ENCODE measurements at regions not wholly inside any gene's neighbourhood (a gene's known extent, or its start where the extent isn't known, plus 50 kb on each side); places are given as distances from the start of the nearest gene placed in this dataset.

GRCh38 chr21:15183813-15184257 is 119.0 kb upstream of the NRIP1 start:
- no peak overlapping the region for H2AFZ ChIP-seq (replicated peaks)
- no peak for DNase-seq (ENCODE audit: low spot score)
- no peaks in the 10 kb centered on the region for H3K9me3 ChIP-seq (ENCODE audit: low read depth)
- Mint-ChIP-seq H3K36me3 (peaks cover 5% of the 10 kb centered on the region), H3K9me3 (peaks cover 14% of the 10 kb centered on the region), H3K4me1 (peaks cover 4% of the 10 kb centered on the region), H3K27ac (no peak overlapping the region), H3K4me3 (no peak overlapping the region), H3K27me3 (ENCODE audit: insufficient read depth, low read depth) (peaks cover 13% of the 10 kb centered on the region)
- no peak overlapping the region for H3K4me3 ChIP-seq
- no peak overlapping the region for H3K27ac ChIP-seq
- H4K20me1 ChIP-seq (ENCODE audit: low read depth) = no peaks in the 10 kb centered on the region
- H3F3A ChIP-seq (ENCODE audit: low read depth) = no peaks in the 10 kb centered on the region
- no peaks in the 10 kb centered on the region for H3K4me1 ChIP-seq
- H3K36me3 ChIP-seq = no peaks in the 10 kb centered on the region
- no peak overlapping the region for H3K9ac ChIP-seq
- no peak overlapping the region for H3K4me2 ChIP-seq
- no peaks in the 10 kb centered on the region for H3K79me2 ChIP-seq (ENCODE audit: low read depth)
- TF ChIP-seq, protein P1, sequence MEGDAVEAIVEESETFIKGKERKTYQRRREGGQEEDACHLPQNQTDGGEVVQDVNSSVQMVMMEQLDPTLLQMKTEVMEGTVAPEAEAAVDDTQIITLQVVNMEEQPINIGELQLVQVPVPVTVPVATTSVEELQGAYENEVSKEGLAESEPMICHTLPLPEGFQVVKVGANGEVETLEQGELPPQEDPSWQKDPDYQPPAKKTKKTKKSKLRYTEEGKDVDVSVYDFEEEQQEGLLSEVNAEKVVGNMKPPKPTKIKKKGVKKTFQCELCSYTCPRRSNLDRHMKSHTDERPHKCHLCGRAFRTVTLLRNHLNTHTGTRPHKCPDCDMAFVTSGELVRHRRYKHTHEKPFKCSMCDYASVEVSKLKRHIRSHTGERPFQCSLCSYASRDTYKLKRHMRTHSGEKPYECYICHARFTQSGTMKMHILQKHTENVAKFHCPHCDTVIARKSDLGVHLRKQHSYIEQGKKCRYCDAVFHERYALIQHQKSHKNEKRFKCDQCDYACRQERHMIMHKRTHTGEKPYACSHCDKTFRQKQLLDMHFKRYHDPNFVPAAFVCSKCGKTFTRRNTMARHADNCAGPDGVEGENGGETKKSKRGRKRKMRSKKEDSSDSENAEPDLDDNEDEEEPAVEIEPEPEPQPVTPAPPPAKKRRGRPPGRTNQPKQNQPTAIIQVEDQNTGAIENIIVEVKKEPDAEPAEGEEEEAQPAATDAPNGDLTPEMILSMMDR (IDR thresholded peaks at IDR 0.05) = no peak
- TF ChIP-seq EZH2 (IDR thresholded peaks at IDR 0.05) (no peak), EZH2phosphoT487 (IDR thresholded peaks at IDR 0.05) (no peak)
- H3K27me3 ChIP-seq = no peaks in the 10 kb centered on the region

GRCh38 chr21:15190412-15190811 is 125.6 kb upstream of the NRIP1 start:
- no peak overlapping the region for H3K27ac Mint-ChIP-seq
- Histone ChIP-seq H3K9ac (no peak overlapping the region), H3K79me2 (ENCODE audit: low read depth) (no peaks in the 10 kb centered on the region), H3K4me2 (no peak overlapping the region), H3K27ac (no peak overlapping the region), H2AFZ (replicated peaks) (no peak overlapping the region), H3K9me3 (ENCODE audit: low read depth) (no peaks in the 10 kb centered on the region), H4K20me1 (ENCODE audit: low read depth) (no peaks in the 10 kb centered on the region), H3K4me1 (no peaks in the 10 kb centered on the region), H3K36me3 (no peaks in the 10 kb centered on the region), H3F3A (ENCODE audit: low read depth) (no peaks in the 10 kb centered on the region), H3K27me3 (no peaks in the 10 kb centered on the region), H3K4me3 (no peak overlapping the region)
- no peak for DNase-seq (ENCODE audit: low spot score)
- H3K36me3 Mint-ChIP-seq = peaks cover 6% of the 10 kb centered on the region
- peaks cover 12% of the 10 kb centered on the region for H3K4me1 Mint-ChIP-seq
- peaks cover 13% of the 10 kb centered on the region for H3K9me3 Mint-ChIP-seq
- H3K27me3 Mint-ChIP-seq (ENCODE audit: insufficient read depth, low read depth) = peaks cover 13% of the 10 kb centered on the region
- no peak overlapping the region for H3K4me3 Mint-ChIP-seq
- TF ChIP-seq EZH2phosphoT487 (IDR thresholded peaks at IDR 0.05) (no peak), EZH2 (IDR thresholded peaks at IDR 0.05) (no peak)
- TF ChIP-seq, protein P1 (IDR thresholded peaks at IDR 0.05) = no peak

DNA sequence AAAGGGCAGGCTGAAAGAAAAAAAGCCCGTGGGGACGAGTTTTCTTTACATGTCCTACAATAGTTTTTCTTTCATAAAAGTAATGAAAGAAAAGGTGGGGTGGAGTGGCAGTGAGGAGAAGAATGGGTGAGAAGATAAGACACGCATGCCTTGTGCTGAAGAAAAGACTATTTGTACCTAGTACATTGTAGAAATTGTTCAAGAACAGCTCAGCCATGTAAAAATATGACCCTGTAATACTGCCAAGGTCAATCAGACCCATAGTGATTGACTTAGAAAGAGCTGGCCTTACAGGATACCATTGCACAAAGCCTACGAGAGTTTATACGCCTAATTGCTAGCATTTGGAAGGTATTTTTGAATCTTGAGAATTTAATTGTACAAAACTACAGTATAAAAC is 126.0 kb upstream of the NRIP1 start:
- Histone ChIP-seq H3F3A (ENCODE audit: low read depth) (no peaks in the 10 kb centered on the region), H3K79me2 (ENCODE audit: low read depth) (no peaks in the 10 kb centered on the region), H3K4me2 (no peak overlapping the region), H3K36me3 (no peaks in the 10 kb centered on the region), H3K27ac (no peak overlapping the region), H3K9me3 (ENCODE audit: low read depth) (no peaks in the 10 kb centered on the region), H2AFZ (replicated peaks) (no peak overlapping the region), H3K9ac (no peak overlapping the region), H4K20me1 (ENCODE audit: low read depth) (no peaks in the 10 kb centered on the region), H3K4me1 (no peaks in the 10 kb centered on the region), H3K27me3 (no peaks in the 10 kb centered on the region), H3K4me3 (no peak overlapping the region)
- Mint-ChIP-seq H3K27me3 (ENCODE audit: insufficient read depth, low read depth) (peaks cover 13% of the 10 kb centered on the region), H3K27ac (no peak overlapping the region), H3K4me1 (peaks cover 13% of the 10 kb centered on the region), H3K9me3 (peaks cover 13% of the 10 kb centered on the region), H3K4me3 (no peak overlapping the region), H3K36me3 (peaks cover 6% of the 10 kb centered on the region)
- TF ChIP-seq, protein P1 (IDR thresholded peaks at IDR 0.05) = no peak
- TF ChIP-seq EZH2phosphoT487 (IDR thresholded peaks at IDR 0.05) (no peak), EZH2 (IDR thresholded peaks at IDR 0.05) (no peak)
- DNase-seq (ENCODE audit: low spot score) = no peak

Data from neural progenitor cell (in vitro differentiated cells).